Natural killer cell (primary cell): ENCODE measurements at regions not wholly inside any gene's neighbourhood (a gene's known extent, or its start where the extent isn't known, plus 50 kb on each side); places are given as distances from the start of the nearest gene placed in this dataset.

Experiments
- ATAC-seq, 3 donors: fragments of 150-1000 bp in 2 of 3; fragments of 200-7000 bp in 1 of 3; cut with Tn5 transposase; 1 replicate in 1 of 3; 2 replicates in 2 of 3; pipeline ENCODE4 v1.10.0; 2021; ENCODE audit warnings: mild to moderate bottlenecking in 2 of 3, moderate library complexity in 2 of 3
- DNase-seq, 2 donors: peaks; one replicate each; pipeline versions ENCODE4 v3.0.0 to v3.0.0-alpha.2; 2013 to 2021; ENCODE audit warnings: mixed read lengths in 1 of 2
- H3K27ac ChIP-seq: one replicate; pipeline ENCODE4 v1.5.1; 2013; ENCODE audit warnings: mild to moderate bottlenecking, low read length
- H3K27me3 ChIP-seq: one replicate; pipeline ENCODE4 v1.6.1; 2013; ENCODE audit warnings: low read length; ENCODE audit not compliant: control insufficient read depth, insufficient read depth
- H3K36me3 ChIP-seq: one replicate; pipeline ENCODE4 v1.6.1; 2013; ENCODE audit warnings: low read length; ENCODE audit not compliant: control insufficient read depth, insufficient read depth
- H3K4me1 ChIP-seq: one replicate; pipeline ENCODE4 v1.6.1; 2013; ENCODE audit warnings: low read length; ENCODE audit not compliant: control insufficient read depth, insufficient read depth
- H3K4me3 ChIP-seq: one replicate; pipeline ENCODE4 v1.5.1; 2013; ENCODE audit warnings: low read length
- H3K9me3 ChIP-seq: one replicate; pipeline ENCODE4 v1.6.1; 2013; ENCODE audit warnings: low read length; ENCODE audit not compliant: control insufficient read depth, insufficient read depth
- H3K27ac Mint-ChIP-seq, 2 donors: one replicate each; pipeline ENCODE4 v1.8.0; 2022; ENCODE audit warnings: mild to moderate bottlenecking in 2 of 2, mixed read lengths in 2 of 2, moderate library complexity in 1 of 2
- H3K27me3 Mint-ChIP-seq, 2 donors: one replicate each; pipeline ENCODE4 v1.8.0; 2022; ENCODE audit warnings: low read depth in 2 of 2, mixed read lengths in 2 of 2
- H3K36me3 Mint-ChIP-seq: one replicate; pipeline ENCODE4 v1.8.0; 2022; ENCODE audit warnings: mixed read lengths
- H3K4me1 Mint-ChIP-seq, 2 donors: one replicate each; pipeline ENCODE4 v1.8.0; 2022; ENCODE audit warnings: mixed read lengths in 2 of 2
- H3K4me3 Mint-ChIP-seq: one replicate; pipeline ENCODE4 v1.8.0; 2022; ENCODE audit warnings: mild to moderate bottlenecking, moderate library complexity, mixed read lengths
- H3K9me3 Mint-ChIP-seq, 2 donors: one replicate each; pipeline ENCODE4 v1.8.0; 2022; ENCODE audit warnings: mixed read lengths in 2 of 2
- CTCF ChIP-seq: fragments of 200-600 bp; IDR thresholded peaks from one replicate; pipeline ENCODE4 v1.8.0; 2022; ENCODE audit warnings: antibody characterized with exemption
- WGBS: methylation state at CpG from one replicate; pipeline ENCODE4 v1.1.7; 2013; ENCODE audit warnings: missing lambda C conversion rate; ENCODE audit not compliant: insufficient coverage; 5-methylcytosine and 5-hydroxymethylcytosine counted together
- intact Hi-C: fragments of 100-400 bp; cut with micrococcal nuclease; formaldehyde crosslinking; loops from one replicate; pipeline ENCODE4 v1.14.2; 2022

GRCh38 chr4:153146031-153146430 is 58.2 kb upstream of the TRIM2 start:
- DNase-seq (no peak), ATAC-seq (no peak)
- 70% methylated on average over 1 of the region's 1 CpG for WGBS
- no peak overlapping the region for H3K4me3 Mint-ChIP-seq
- no peaks in the 10 kb centered on the region for H3K36me3 Mint-ChIP-seq
- H3K4me1 Mint-ChIP-seq = no peaks in the 10 kb centered on the region
- H3K27ac ChIP-seq = no peak overlapping the region
- H3K4me3 ChIP-seq = no peak overlapping the region
- no peaks in the 10 kb centered on the region for H3K36me3 ChIP-seq
- H3K27me3 Mint-ChIP-seq = peaks cover 7 to 9% of the 10 kb centered on the region in 2 donors
- intact Hi-C loops = no loop called here
- H3K27ac Mint-ChIP-seq = no peak overlapping the region
- no peak for TF ChIP-seq CTCF
- H3K27me3 ChIP-seq = no peaks in the 10 kb centered on the region
- no peaks in the 10 kb centered on the region for H3K4me1 ChIP-seq
- H3K9me3 Mint-ChIP-seq = no peaks in the 10 kb centered on the region
- no peaks in the 10 kb centered on the region for H3K9me3 ChIP-seq

- no peaks in the 10 kb centered on the region for H3K36me3 ChIP-seq
- no peak overlapping the region for H3K27ac Mint-ChIP-seq
- H3K4me3 Mint-ChIP-seq = no peak overlapping the region
- no peaks in the 10 kb centered on the region for H3K4me1 Mint-ChIP-seq
- no peaks in the 10 kb centered on the region for H3K4me1 ChIP-seq
- TF ChIP-seq CTCF = no peak
- ATAC-seq = no peak
- 89% methylated on average over 4 of the region's 4 CpGs for WGBS
- no peak overlapping the region for H3K27ac ChIP-seq
- no peaks in the 10 kb centered on the region for H3K27me3 ChIP-seq
- no peak for DNase-seq
- intact Hi-C loops = no loop called here
- H3K9me3 ChIP-seq = no peaks in the 10 kb centered on the region
- H3K9me3 Mint-ChIP-seq = no peaks in the 10 kb centered on the region
- no peak overlapping the region for H3K4me3 ChIP-seq
- peaks cover 15 to 17% of the 10 kb centered on the region in 2 donors for H3K27me3 Mint-ChIP-seq
- no peaks in the 10 kb centered on the region for H3K36me3 Mint-ChIP-seq
Measured at GRCh38 chr4:153146961-153147360, 57.3 kb upstream of the TRIM2 start.

GRCh38 chr4:153148791-153149190 is 55.5 kb upstream of the TRIM2 start:
- H3K27me3 ChIP-seq = peaks cover 6% of the 10 kb centered on the region
- H3K27me3 Mint-ChIP-seq = peaks cover 24 to 27% of the 10 kb centered on the region in 2 donors
- WGBS = 40% methylated on average over 2 of the region's 3 CpGs

More at GRCh38 chr4:153148791-153149190, 55.5 kb upstream of the TRIM2 start:
- ATAC-seq (no peak), DNase-seq (no peak)
- no peak overlapping the region for H3K27ac Mint-ChIP-seq
- H3K9me3 Mint-ChIP-seq = no peaks in the 10 kb centered on the region
- Histone ChIP-seq H3K4me1 (peaks cover 15% of the 10 kb centered on the region), H3K36me3 (no peaks in the 10 kb centered on the region), H3K4me3 (no peak overlapping the region), H3K27ac (no peak overlapping the region), H3K9me3 (no peaks in the 10 kb centered on the region)
- no peak for TF ChIP-seq CTCF
- H3K36me3 Mint-ChIP-seq = no peaks in the 10 kb centered on the region
- no peak overlapping the region for H3K4me3 Mint-ChIP-seq
- peaks cover 4 to 14% of the 10 kb centered on the region in 2 donors for H3K4me1 Mint-ChIP-seq
- intact Hi-C loops = no loop called here
